ENCODE measurements at regions not wholly inside any gene's neighbourhood (a gene's known extent, or its start where the extent isn't known, plus 50 kb on each side); places are given as distances from the start of the nearest gene placed in this dataset.

- no peak for TF ChIP-seq CTCF (IDR thresholded peaks at IDR 0.05)
- no peak for TF ChIP-seq POLR2A (IDR thresholded peaks at IDR 0.05)
Measured at GRCh38 chr5:61623401-61624069, 291.5 kb downstream of the ZSWIM6 start.

Data from body of pancreas (tissue), 4 donors.